GM12878 (cell line): ENCODE measurements at regions not wholly inside any gene's neighbourhood (a gene's known extent, or its start where the extent isn't known, plus 50 kb on each side); places are given as distances from the start of the nearest gene placed in this dataset.

Experiments
- ATAC-seq: fragments of 200-7000 bp; cut with Tn5 transposase; 3 replicates; pipeline ENCODE4 v1.9.1; 2020; ENCODE audit warnings: mild to moderate bottlenecking, moderate library complexity
- BruUV-seq: library from RNA; stranded (reverse); fragments of 400-500 nt; replicated peaks from 2 replicates; lab custom pipeline; 2021; lab: Mats Ljungman, UMichigan
- CTCF ChIA-PET: fragments of 300-600 bp; sonication (Branson Sonifier 250); formaldehyde crosslinking; extraction: SDS; loops from one replicate; lab custom pipeline; 2021; ENCODE audit warnings: inconsistent platforms; lab: Yijun Ruan, JAX
- POLR2A ChIA-PET: fragments of 350-600 bp; formaldehyde crosslinking; extraction: SDS; loops from one replicate; lab custom pipeline; 2021; ENCODE audit warnings: inconsistent platforms; lab: Charles Lee
- RAD21 ChIA-PET: fragments of 300-600 bp; sonication (Branson Sonifier 250); formaldehyde crosslinking; loops from one replicate; lab custom pipeline; 2023; ENCODE audit warnings: antibody characterized with exemption; ENCODE audit not compliant: unreplicated experiment; lab: Charles Lee
- SMC1A ChIA-PET: fragments of 300-600 bp; sonication (Branson Sonifier 250); formaldehyde crosslinking; loops from one replicate; lab custom pipeline; 2023; ENCODE audit not compliant: unreplicated experiment, uncharacterized antibody; lab: Charles Lee
- DNase-seq: peaks from one replicate; pipeline ENCODE4 v3.0.0-alpha.2; 2011; ENCODE audit warnings: low read depth, low spot score
- FAIRE-seq: peaks from 3 replicates; lab custom pipeline; 2011; peaks lifted over from hg19 to GRCh38; lab: Jason Lieb, UNC
- H2AFZ ChIP-seq: 2 replicates; pipeline ENCODE4 v1.6.0; 2011; ENCODE audit warnings: low read depth, low read length, control low read depth; ENCODE audit not compliant: control insufficient read depth
- H3K27ac ChIP-seq: 2 replicates; pipeline ENCODE4 v1.5.1; 2011; ENCODE audit warnings: control low read depth; ENCODE audit not compliant: control insufficient read depth, insufficient read depth
- H3K27me3 ChIP-seq, 2 experiments: replicated peaks in 1 of 2; 2 replicates each; pipeline versions ENCODE4 v1.6.0 to v1.6.1; 2011; ENCODE audit warnings: low read length in 1 of 2; ENCODE audit not compliant: control insufficient read depth in 2 of 2, insufficient read depth in 2 of 2
- H3K36me3 ChIP-seq, 2 experiments: 2 replicates each; pipeline ENCODE4 v1.5.1; 2011; ENCODE audit warnings: low read length in 1 of 2; ENCODE audit not compliant: control insufficient read depth in 2 of 2, insufficient read depth in 2 of 2
- H3K4me1 ChIP-seq: 2 replicates; pipeline ENCODE4 v1.6.1; 2011; ENCODE audit warnings: mild to moderate bottlenecking, low read length, moderate library complexity, mixed read lengths; ENCODE audit not compliant: control insufficient read depth, insufficient read depth
- H3K4me2 ChIP-seq: 2 replicates; pipeline ENCODE4 v1.6.0; 2011; ENCODE audit warnings: control low read depth; ENCODE audit not compliant: control insufficient read depth, insufficient read depth
- H3K4me3 ChIP-seq: fragments of 200-600 bp; sonication (generic); 2 replicates; pipeline ENCODE4 v1.5.1; 2016
- H3K79me2 ChIP-seq: 2 replicates; pipeline ENCODE4 v1.6.0; 2011; ENCODE audit warnings: low read length; ENCODE audit not compliant: control insufficient read depth, insufficient read depth
- H3K9ac ChIP-seq: 2 replicates; pipeline ENCODE4 v1.8.0; 2011; ENCODE audit warnings: low read length, control low read depth, mixed read lengths; ENCODE audit not compliant: control insufficient read depth, insufficient read depth
- H3K9me3 ChIP-seq: replicated peaks from 3 replicates; pipeline ENCODE4 v1.5.1; 2011; ENCODE audit warnings: mild to moderate bottlenecking, low read length; ENCODE audit not compliant: control insufficient read depth, insufficient read depth
- H4K20me1 ChIP-seq: 2 replicates; pipeline ENCODE4 v1.6.0; 2011; ENCODE audit not compliant: control insufficient read depth, insufficient read depth
- BACH1 ChIP-seq: fragments of 450-650 bp; IDR thresholded peaks from 2 replicates; pipeline ENCODE4 v1.6.1; 2017; ENCODE audit warnings: mild to moderate bottlenecking, borderline replicate concordance
- BRCA1 ChIP-seq: IDR thresholded peaks from 2 replicates; pipeline ENCODE4 v1.6.1; 2011; ENCODE audit warnings: low read depth, low read length, improper control_type of control experiment
- EP300 ChIP-seq, 2 experiments: fragments of 150-350 bp in 1 of 2; IDR thresholded peaks; 2 replicates each; pipeline ENCODE4 v1.6.1; 2011 to 2012; ENCODE audit warnings: low read depth in 2 of 2, low read length in 2 of 2, borderline replicate concordance in 1 of 2, improper control_type of control experiment in 1 of 2, inconsistent platforms in 1 of 2; ENCODE audit not compliant: control insufficient read depth in 1 of 2
- IRF5 ChIP-seq: fragments of 450-650 bp; IDR thresholded peaks from 2 replicates; pipeline ENCODE4 v1.6.1; 2017; ENCODE audit warnings: borderline replicate concordance
- JUND ChIP-seq: IDR thresholded peaks from 2 replicates; pipeline ENCODE4 v1.6.1; 2012; ENCODE audit warnings: low read depth, mild to moderate bottlenecking, low read length, improper control_type of control experiment, moderate library complexity
- MLLT1 ChIP-seq: fragments of 450-650 bp; IDR thresholded peaks from 2 replicates; pipeline ENCODE4 v1.6.1; 2016; ENCODE audit warnings: mild to moderate bottlenecking
- NFXL1 ChIP-seq: fragments of 450-650 bp; IDR thresholded peaks from 2 replicates; pipeline ENCODE4 v1.6.1; 2017; ENCODE audit warnings: antibody characterized with exemption, mild to moderate bottlenecking, borderline replicate concordance
- NRF1 ChIP-seq: conservative IDR thresholded peaks from 2 replicates; pipeline ENCODE4 v1.6.1; 2011; ENCODE audit warnings: mild to moderate bottlenecking, low read depth, low read length, improper control_type of control experiment
- PRDM15 ChIP-seq: fragments of 450-650 bp; formaldehyde crosslinking; IDR thresholded peaks from 2 replicates; pipeline ENCODE4 v1.4.0; 2020; ENCODE audit warnings: mild to moderate bottlenecking, moderate library complexity
- SMAD5 ChIP-seq: IDR thresholded peaks from 2 replicates; pipeline ENCODE4 v1.6.1; 2016; ENCODE audit warnings: antibody characterized with exemption, low read depth
- SMC3 ChIP-seq: IDR thresholded peaks from 2 replicates; pipeline ENCODE4 v1.6.1; 2011; ENCODE audit warnings: low read length, improper control_type of control experiment, borderline replicate concordance
- WRNIP1 ChIP-seq: IDR thresholded peaks from 2 replicates; pipeline ENCODE4 v1.6.1; 2011; ENCODE audit warnings: low read depth, low read length, improper control_type of control experiment, borderline replicate concordance
- ZNF217 ChIP-seq: fragments of 450-650 bp; IDR thresholded peaks from 2 replicates; pipeline ENCODE4 v1.6.1; 2017; ENCODE audit warnings: antibody characterized with exemption, mild to moderate bottlenecking
- ZNF592 ChIP-seq: fragments of 450-650 bp; IDR thresholded peaks from 2 replicates; pipeline ENCODE4 v1.6.1; 2017; ENCODE audit warnings: mild to moderate bottlenecking, moderate library complexity
- WGBS: methylation state at CpG from one replicate; pipeline ENCODE4 v1.1.6; 2016; ENCODE audit warnings: low lambda C conversion rate; ENCODE audit not compliant: insufficient replicate concordance, insufficient coverage; ENCODE audit errors: missing lambda C conversion rate; 5-methylcytosine and 5-hydroxymethylcytosine counted together
- in situ Hi-C: fragments of 300-500 bp; cut with MboI; formaldehyde crosslinking; loops from 9 replicates; pipeline ENCODE4 v1.14.3; 2018; ENCODE audit warnings: mixed read lengths
- intact Hi-C: fragments of 100-400 bp; cut with micrococcal nuclease; formaldehyde crosslinking; loops from one replicate; pipeline ENCODE4 v1.14.2; 2022; ENCODE audit not compliant: unreplicated experiment

GRCh38 chr1:213335084-213335483, 284.0 kb downstream of the RPS6KC1 start:
- Histone ChIP-seq H3K4me2 (no peak overlapping the region), H3K4me3 (no peak overlapping the region), H3K79me2 (no peaks in the 10 kb centered on the region), H3K27ac (no peak overlapping the region), H3K36me3 (no peaks in the 10 kb centered on the region), H3K9me3 (no peaks in the 10 kb centered on the region), H3K4me1 (no peaks in the 10 kb centered on the region), H4K20me1 (no peaks in the 10 kb centered on the region), H3K27me3 (no peaks in the 10 kb centered on the region), H2AFZ (no peak overlapping the region), H3K9ac (no peak overlapping the region)
- WGBS: 28% methylated on average over 3 of the region's 3 CpGs
- no peak for DNase-seq
- FAIRE-seq: no peak
- ChIA-PET SMC1A (no interaction called here), POLR2A (no interaction called here), RAD21 (no interaction called here), CTCF (interaction anchor here (0.6 kb wide), 1 partner anchor 11 kb away, joined by 3 read pairs; no protein-coding TSS in a partner anchor)
- intact Hi-C loops (no loop called here), in situ Hi-C loops (no loop called here)
- no peak for ATAC-seq
- BruUV-seq: no TSS peak
- TF ChIP-seq NRF1: no peak
- no peak for TF ChIP-seq MLLT1
- no peak for TF ChIP-seq SMAD5
- no peak for TF ChIP-seq PRDM15 (CRISPR knock-in tag)
- no peak for TF ChIP-seq JUND
- no peak for TF ChIP-seq ZNF592
- TF ChIP-seq IRF5: no peak
- no peak for TF ChIP-seq EP300 (IDR thresholded peaks at IDR 0.05; ENCODE audit: borderline replicate concordance in 1 of 2, control insufficient read depth in 1 of 2, low read depth in 2 of 2, low read length in 2 of 2)
- TF ChIP-seq BRCA1: no peak
- TF ChIP-seq WRNIP1: no peak
- TF ChIP-seq NFXL1: no peak
- no peak for TF ChIP-seq ZNF217
- TF ChIP-seq SMC3: no peak
- no peak for TF ChIP-seq BACH1
